SK-N-SH treated with all-trans-retinoic acid at 6 μM for 48 hours (cell line): ENCODE measurements at regions not wholly inside any gene's neighbourhood (a gene's known extent, or its start where the extent isn't known, plus 50 kb on each side); places are given as distances from the start of the nearest gene placed in this dataset.
A peak's percentile ranks its signal among the peaks of the same experiment; 100 is the strongest.

Experiments used
- ATAC-seq: fragments of 200-7000 bp; cut with Tn5 transposase; 3 replicates; pipeline ENCODE4 v1.9.1; 2020; ENCODE audit warnings: mild to moderate bottlenecking, moderate library complexity
- ESRRG ChIP-seq: fragments of 250-450 bp; sonication (Bioruptor Pico); IDR thresholded peaks from 2 replicates; pipeline ENCODE4 v1.6.1; 2021; ENCODE audit warnings: mild to moderate bottlenecking
- GLIS3 ChIP-seq: fragments of 250-450 bp; sonication (Bioruptor Pico); IDR thresholded peaks from 2 replicates; pipeline ENCODE4 v1.5.0; 2020; ENCODE audit warnings: mild to moderate bottlenecking, moderate library complexity
- ISL1 ChIP-seq: fragments of 250-450 bp; sonication (Bioruptor Pico); IDR thresholded peaks from 2 replicates; pipeline ENCODE4 v2.1.2; 2022; ENCODE audit warnings: mild to moderate bottlenecking, moderate library complexity
- PATZ1 ChIP-seq: fragments of 250-450 bp; sonication (Bioruptor Pico); IDR thresholded peaks from 2 replicates; pipeline ENCODE4 v1.8.0; 2020; ENCODE audit warnings: mild to moderate bottlenecking, moderate library complexity, borderline replicate concordance
- PPARA ChIP-seq: fragments of 250-450 bp; sonication (Bioruptor Pico); IDR thresholded peaks from 2 replicates; pipeline ENCODE4 v1.5.0; 2020; ENCODE audit warnings: mild to moderate bottlenecking, borderline replicate concordance
- RARB ChIP-seq: fragments of 250-450 bp; sonication (Bioruptor Pico); IDR thresholded peaks from 2 replicates; pipeline ENCODE4 v1.8.0; 2021; ENCODE audit warnings: mild to moderate bottlenecking, moderate library complexity
- TCF4 ChIP-seq: fragments of 250-450 bp; sonication (Bioruptor Pico); IDR thresholded peaks from 2 replicates; pipeline ENCODE4 v1.8.0; 2021; ENCODE audit warnings: mild to moderate bottlenecking, moderate library complexity, borderline replicate concordance
- TOX ChIP-seq: fragments of 250-450 bp; sonication (Bioruptor Pico); IDR thresholded peaks from 2 replicates; pipeline ENCODE4 v1.8.0; 2021; ENCODE audit warnings: mild to moderate bottlenecking, moderate library complexity, borderline replicate concordance
- ZFP30 ChIP-seq: fragments of 450-650 bp; formaldehyde crosslinking; IDR thresholded peaks from 2 replicates; pipeline ENCODE4 v1.5.0; 2022; ENCODE audit warnings: mild to moderate bottlenecking, moderate library complexity
- ZNF70 ChIP-seq: fragments of 450-650 bp; formaldehyde crosslinking; IDR thresholded peaks from 2 replicates; pipeline ENCODE4 v1.5.0; 2020; ENCODE audit warnings: mild to moderate bottlenecking, moderate library complexity
- TF ChIP-seq, protein P1 (sequence below): fragments of 250-450 bp; sonication (Bioruptor Pico); IDR thresholded peaks from 2 replicates; pipeline ENCODE4 v1.8.0; 2021; ENCODE audit warnings: low read depth, mild to moderate bottlenecking, moderate library complexity, borderline replicate concordance
- TF ChIP-seq, protein P2 (sequence below): fragments of 250-450 bp; sonication (Bioruptor Pico); IDR thresholded peaks from 2 replicates; pipeline ENCODE4 v1.5.0; 2020; ENCODE audit warnings: mild to moderate bottlenecking, moderate library complexity

DNA sequence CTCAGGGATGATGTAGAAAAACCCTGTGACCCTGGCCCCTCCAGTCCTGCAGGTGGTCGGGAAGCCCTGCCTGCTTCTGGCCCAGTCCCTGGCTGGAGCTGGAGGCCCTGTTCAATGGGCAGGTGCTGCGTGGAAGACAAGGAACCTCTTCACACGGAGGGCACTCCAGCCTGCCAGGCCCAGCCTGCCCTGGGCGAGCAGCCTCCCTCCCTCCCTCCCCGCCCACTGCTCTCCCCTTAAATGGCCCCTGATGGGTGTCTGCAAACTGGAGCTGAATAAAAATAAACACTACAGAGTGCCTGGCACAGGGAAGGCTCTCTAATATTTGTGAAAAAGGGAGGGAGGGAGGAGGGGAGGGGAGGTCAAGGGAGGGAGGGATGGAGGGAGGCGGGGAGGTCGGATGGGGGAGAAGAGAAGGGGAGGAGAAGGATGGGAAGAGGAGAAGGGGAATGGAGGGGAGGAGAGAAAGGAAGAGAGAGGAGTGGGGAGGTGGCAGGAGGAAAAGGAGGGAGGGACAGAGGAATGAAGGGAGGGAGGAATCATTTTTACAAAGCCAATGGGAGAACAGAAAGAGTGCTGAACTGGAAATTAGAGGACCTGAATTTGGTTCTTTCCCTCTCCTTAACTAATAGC, 222.8 kb upstream of the TNRC6C start:
- peak; percentile 47 for ATAC-seq
- TF ChIP-seq ZFP30 (CRISPR knock-in tag) (no peak), TCF4 (CRISPR knock-in tag) (no peak), ZNF70 (CRISPR knock-in tag) (no peak), GLIS3 (CRISPR knock-in tag) (no peak), RARB (CRISPR knock-in tag) (no peak), TOX (CRISPR knock-in tag) (no peak), ISL1 (CRISPR knock-in tag) (no peak)
- TF ChIP-seq, protein P1, sequence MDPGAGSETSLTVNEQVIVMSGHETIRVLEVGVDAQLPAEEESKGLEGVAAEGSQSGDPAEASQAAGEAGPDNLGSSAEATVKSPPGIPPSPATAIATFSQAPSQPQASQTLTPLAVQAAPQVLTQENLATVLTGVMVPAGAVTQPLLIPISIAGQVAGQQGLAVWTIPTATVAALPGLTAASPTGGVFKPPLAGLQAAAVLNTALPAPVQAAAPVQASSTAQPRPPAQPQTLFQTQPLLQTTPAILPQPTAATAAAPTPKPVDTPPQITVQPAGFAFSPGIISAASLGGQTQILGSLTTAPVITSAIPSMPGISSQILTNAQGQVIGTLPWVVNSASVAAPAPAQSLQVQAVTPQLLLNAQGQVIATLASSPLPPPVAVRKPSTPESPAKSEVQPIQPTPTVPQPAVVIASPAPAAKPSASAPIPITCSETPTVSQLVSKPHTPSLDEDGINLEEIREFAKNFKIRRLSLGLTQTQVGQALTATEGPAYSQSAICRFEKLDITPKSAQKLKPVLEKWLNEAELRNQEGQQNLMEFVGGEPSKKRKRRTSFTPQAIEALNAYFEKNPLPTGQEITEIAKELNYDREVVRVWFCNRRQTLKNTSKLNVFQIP (CRISPR knock-in tag): no peak
- TF ChIP-seq, all 23 proteins: peak for 0

DNA sequence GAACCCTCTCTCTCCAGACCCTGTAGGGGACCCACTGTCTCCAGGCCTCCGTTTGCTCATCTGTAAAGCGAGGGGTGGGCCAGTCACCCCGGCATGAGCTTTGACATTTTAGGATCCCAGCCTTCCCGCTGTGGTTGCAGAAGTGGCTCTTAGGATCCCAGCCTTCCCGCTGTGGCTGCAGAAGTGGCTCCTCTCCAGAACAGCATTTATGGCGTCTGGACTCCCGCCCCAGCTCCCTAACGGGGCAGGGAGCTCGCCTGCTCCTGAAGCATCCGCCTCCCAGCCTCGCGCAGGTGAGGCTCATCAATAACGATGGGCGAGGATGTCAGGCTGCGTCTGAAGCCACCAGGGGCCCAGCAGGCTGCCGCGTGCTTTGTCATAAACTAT, 222.3 kb upstream of the TNRC6C start:
- TF ChIP-seq PATZ1 (CRISPR knock-in tag) (no peak), RARB (CRISPR knock-in tag) (no peak), PPARA (CRISPR knock-in tag) (no peak), ESRRG (CRISPR knock-in tag) (no peak), ZNF70 (CRISPR knock-in tag) (no peak)
- TF ChIP-seq, protein P2, sequence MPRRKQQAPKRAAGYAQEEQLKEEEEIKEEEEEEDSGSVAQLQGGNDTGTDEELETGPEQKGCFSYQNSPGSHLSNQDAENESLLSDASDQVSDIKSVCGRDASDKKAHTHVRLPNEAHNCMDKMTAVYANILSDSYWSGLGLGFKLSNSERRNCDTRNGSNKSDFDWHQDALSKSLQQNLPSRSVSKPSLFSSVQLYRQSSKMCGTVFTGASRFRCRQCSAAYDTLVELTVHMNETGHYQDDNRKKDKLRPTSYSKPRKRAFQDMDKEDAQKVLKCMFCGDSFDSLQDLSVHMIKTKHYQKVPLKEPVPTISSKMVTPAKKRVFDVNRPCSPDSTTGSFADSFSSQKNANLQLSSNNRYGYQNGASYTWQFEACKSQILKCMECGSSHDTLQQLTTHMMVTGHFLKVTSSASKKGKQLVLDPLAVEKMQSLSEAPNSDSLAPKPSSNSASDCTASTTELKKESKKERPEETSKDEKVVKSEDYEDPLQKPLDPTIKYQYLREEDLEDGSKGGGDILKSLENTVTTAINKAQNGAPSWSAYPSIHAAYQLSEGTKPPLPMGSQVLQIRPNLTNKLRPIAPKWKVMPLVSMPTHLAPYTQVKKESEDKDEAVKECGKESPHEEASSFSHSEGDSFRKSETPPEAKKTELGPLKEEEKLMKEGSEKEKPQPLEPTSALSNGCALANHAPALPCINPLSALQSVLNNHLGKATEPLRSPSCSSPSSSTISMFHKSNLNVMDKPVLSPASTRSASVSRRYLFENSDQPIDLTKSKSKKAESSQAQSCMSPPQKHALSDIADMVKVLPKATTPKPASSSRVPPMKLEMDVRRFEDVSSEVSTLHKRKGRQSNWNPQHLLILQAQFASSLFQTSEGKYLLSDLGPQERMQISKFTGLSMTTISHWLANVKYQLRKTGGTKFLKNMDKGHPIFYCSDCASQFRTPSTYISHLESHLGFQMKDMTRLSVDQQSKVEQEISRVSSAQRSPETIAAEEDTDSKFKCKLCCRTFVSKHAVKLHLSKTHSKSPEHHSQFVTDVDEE: no peak
- TF ChIP-seq, all 23 proteins: peak for 0
- ATAC-seq: no peak

DNA sequence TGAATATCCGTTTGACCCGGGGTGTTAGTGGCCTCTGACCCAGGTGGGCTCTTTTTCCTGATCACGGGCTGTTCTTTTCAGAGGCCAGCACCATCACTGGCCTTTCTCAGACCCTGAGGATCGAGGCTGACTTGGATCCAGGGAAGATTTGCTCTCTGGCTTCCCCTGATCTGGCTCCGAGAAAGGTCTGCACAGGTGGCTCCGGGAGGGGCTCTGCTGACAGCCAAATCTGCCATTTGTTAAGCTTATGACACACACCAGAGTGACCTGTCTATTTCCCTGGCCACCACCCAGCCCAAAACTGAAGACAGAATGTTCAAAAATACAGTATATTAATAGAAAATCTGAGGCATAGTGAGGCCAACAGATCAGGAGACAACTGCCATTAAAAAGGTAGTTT, 221.8 kb upstream of the TNRC6C start:
- no peak for ATAC-seq

GRCh38 chr17:77737442-77738265, 220.8 kb upstream of the TNRC6C start:
- ATAC-seq: no peak

More for the DNA sequence above, 221.8 kb upstream of the TNRC6C start:
- TF ChIP-seq PATZ1 (CRISPR knock-in tag): no peak
- TF ChIP-seq, all 23 proteins: peak for 0

More at GRCh38 chr17:77737442-77738265, 220.8 kb upstream of the TNRC6C start:
- TF ChIP-seq TOX (CRISPR knock-in tag) (no peak), GLIS3 (CRISPR knock-in tag) (no peak), PATZ1 (CRISPR knock-in tag) (no peak), RARB (CRISPR knock-in tag) (no peak)
- TF ChIP-seq, protein P1 (CRISPR knock-in tag): no peak
- TF ChIP-seq, all 23 proteins: peak for 0
